GM18873 (cell line): ENCODE measurements at regions not wholly inside any gene's neighbourhood (a gene's known extent, or its start where the extent isn't known, plus 50 kb on each side); places are given as distances from the start of the nearest gene placed in this dataset.

ENCODE experiments used
- ATAC-seq: cut with Tn5 transposase; IDR thresholded peaks from one replicate; pipeline ENCODE4 v1.9.1; 2021; ENCODE audit warnings: mild to moderate bottlenecking, moderate library complexity, moderate number of reproducible peaks; ENCODE audit not compliant: unreplicated experiment, low FRiP score

GRCh38 chr4:124306352-124306751, 406.2 kb downstream of the ANKRD50 start:
- ATAC-seq = no peak

DNA sequence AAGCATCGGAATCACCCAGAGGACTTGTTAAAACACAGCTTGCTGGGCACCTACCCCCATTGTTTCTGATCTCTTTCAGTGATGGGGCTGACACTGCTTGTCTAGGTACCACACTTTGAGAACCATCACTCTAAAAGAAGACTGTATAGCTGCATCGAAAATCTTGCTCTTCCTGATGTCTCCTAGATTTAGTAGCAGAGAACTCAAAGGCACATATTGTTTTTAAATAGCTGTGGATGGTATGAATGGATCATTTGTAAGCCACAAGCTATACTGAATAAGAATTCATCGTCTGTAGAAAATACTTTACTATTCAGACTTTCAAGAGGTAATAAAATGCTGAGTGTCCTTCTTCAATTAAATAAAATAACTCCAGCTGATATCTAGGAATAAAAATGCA, 405.4 kb downstream of the ANKRD50 start:
- ATAC-seq = no peak

- no peak for ATAC-seq
These were observed 394.2 kb downstream of the ANKRD50 start for GRCh38 chr4:124318292-124318691.

DNA sequence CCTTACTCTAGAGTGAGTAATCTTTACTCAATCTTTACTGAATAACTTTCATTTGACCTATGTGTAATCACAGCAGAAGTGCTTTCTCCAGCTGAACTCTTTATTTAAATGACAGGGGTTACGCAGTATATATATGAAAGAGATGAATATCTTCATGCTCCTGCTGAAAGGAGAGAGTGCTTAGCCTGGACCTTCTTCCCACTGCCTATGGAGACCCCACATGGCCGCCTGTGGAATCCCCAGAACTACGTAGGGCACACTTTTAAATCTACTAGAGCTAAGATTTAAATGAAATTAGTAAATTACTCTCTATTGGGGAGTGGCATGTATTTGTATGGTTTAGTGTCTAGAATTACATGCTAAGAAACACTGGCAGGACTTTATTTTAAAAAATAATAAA, 391.2 kb downstream of the ANKRD50 start:
- no peak for ATAC-seq

- ATAC-seq = no peak
These were observed 390.1 kb downstream of the ANKRD50 start for GRCh38 chr4:124322234-124323065.

DNA sequence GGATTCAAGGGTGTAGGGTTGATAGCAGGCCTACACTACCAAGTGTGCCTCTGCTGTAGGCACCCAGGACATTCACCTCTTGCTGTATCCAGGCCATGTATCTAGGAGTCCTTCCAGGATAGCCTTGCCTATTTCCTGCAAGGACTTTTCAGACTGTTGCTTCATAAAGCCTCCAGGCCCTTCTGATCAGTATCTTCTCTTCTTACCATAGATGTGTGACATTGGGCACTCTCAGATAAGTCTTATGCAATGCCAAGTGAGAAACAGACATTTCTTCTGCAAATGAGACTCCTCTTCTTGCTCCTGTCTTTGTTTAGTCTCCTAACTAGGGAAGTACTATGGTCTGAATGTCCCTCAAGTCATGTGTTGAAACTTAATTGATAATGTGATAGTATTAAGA, 386.8 kb downstream of the ANKRD50 start:
- ATAC-seq = no peak

- ATAC-seq = no peak
These were observed 383.4 kb downstream of the ANKRD50 start for GRCh38 chr4:124329134-124329533.

GRCh38 chr4:124330045-124330444, 382.5 kb downstream of the ANKRD50 start:
- ATAC-seq = no peak

GRCh38 chr4:124331781-124332180, 380.8 kb downstream of the ANKRD50 start:
- no peak for ATAC-seq

- no peak for ATAC-seq
These were observed 379.1 kb downstream of the ANKRD50 start for GRCh38 chr4:124333466-124333865.

GRCh38 chr4:124334119-124334518, 378.4 kb downstream of the ANKRD50 start:
- no peak for ATAC-seq

DNA sequence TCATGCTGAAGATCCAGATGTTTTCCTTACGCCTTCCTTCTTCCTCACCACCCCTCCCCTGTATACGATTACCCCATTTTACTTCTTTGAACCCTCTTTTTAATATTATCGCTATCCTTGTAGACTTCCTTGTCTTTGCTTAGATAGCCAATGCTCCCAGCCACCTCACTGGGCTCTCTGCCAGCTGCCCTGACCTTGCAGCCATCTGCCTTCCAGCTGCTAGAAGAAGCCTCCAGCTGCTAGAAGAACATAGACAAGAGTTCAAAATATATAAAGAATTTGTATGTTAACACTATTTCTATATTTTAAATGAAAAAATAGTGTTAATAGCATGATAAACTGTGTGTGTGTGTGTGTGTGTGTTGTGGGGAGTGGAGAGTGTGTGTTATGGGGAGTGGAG, 374.7 kb downstream of the ANKRD50 start:
- no peak for ATAC-seq

DNA sequence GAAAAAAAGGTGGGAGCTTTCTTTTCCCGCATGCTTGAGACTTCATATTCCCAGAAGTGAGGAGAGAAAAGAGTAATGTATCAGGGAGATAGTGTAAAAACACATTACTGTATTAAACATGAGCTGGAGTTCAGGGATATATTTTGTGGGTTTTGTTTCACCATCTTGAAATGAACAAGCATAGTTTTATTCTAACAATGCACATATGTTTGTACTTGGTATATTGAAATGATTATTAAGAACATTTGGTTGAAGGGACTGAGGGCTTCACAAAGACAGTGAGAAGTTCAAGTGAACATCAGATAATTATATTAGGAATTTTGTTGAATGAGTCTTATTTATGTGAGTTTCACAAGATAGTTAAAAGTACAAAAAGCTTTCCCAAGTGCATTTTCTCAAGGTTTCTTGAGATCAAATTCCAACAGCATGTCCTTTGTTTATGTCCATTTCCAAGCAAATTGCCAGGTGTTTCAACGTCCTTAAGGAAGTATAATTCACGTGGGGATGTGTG, 368.8 kb downstream of the ANKRD50 start:
- no peak for ATAC-seq

GRCh38 chr4:124372916-124373315, 339.6 kb downstream of the ANKRD50 start:
- no peak for ATAC-seq

- ATAC-seq = no peak
These were observed 326.4 kb downstream of the ANKRD50 start for GRCh38 chr4:124386163-124386562.

DNA sequence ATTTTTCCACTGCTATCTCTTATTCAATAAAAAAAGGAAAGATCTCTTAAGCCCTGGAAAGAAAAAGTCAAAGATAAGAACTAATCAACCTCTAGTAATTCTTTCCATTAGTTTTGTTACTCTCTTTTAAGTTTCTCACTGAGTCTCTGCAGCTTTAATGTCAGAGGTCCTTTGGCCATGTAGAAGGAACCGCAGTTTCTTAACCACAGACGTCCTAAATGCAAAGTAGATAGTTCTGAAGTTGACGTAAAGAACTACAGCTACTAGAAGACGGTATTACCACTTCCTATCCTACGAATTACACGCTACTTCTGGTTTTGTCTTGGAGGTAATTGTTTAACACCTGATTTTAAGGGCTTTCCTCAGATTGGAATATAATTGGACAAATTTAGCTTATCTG, 325.9 kb downstream of the ANKRD50 start:
- ATAC-seq = no peak

DNA sequence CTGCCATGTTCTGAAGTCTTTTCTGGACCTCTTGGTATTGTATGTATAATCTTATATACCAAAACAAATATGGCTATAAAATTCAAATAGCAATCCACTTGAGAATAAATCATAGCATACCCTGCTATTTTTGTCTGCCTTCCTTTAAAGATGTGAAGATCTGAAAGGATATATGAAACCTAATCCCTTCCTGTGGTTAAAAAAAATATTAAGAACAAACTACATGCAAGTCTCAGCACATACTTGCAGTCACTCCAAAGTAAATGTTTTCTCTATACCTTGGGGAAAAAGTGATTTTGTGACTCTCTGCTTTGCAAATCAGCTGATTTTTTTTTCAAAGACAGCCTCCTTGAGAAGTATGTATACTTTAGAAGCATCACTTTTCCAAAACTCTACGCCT, 322.9 kb downstream of the ANKRD50 start:
- ATAC-seq = no peak

DNA sequence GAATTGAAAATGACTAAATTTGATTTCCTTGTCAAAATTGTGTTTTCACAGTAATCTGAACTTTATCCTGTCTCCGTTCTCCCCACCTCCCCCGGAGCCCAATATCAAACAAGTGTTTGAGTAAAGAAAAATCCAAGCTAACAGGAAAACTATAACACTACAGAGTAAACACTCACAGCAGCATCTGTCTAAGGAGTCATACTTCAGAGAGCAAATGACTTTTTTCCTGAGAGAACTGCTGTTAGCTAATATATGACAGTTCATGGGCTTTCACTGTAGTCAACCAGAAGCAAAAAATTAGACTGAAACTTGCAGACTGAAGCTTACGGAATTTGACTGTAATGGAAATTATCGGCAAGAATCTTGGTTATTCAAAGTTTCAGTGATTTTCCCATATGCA, 321.7 kb downstream of the ANKRD50 start:
- ATAC-seq = no peak

DNA sequence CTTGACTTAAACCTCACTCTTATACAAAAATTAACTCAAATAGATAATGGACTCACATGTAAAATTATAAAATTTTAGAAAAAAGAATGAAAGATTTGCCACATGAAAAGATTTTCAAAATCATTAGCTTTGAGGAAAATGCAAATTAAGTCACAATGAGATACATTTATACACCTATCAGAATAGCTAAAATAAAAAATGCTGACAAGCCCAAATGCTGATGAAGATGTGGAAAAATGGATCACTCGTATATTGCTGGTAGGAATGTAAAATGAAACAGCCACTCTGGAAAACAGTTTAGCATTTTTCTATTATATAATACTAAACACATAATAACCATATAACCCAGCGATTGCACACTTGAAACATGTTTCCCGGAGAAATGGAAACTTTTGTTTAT, 316.2 kb downstream of the ANKRD50 start:
- ATAC-seq = no peak

- no peak for ATAC-seq
These were observed 310.9 kb downstream of the ANKRD50 start for GRCh38 chr4:124401606-124402005.

GRCh38 chr4:124409044-124409443, 303.5 kb downstream of the ANKRD50 start:
- ATAC-seq = no peak

- ATAC-seq = no peak
These were observed 298.1 kb downstream of the ANKRD50 start for GRCh38 chr4:124414276-124415040.
